Nephron (organoid): ENCODE measurements at regions not wholly inside any gene's neighbourhood (a gene's known extent, or its start where the extent isn't known, plus 50 kb on each side); places are given as distances from the start of the nearest gene placed in this dataset.

ENCODE experiments used
- H3K27ac Mint-ChIP-seq, 3 experiments: 2 replicates each; pipeline ENCODE4 v1.8.0; 2020; ENCODE audit warnings: mixed read lengths in 3 of 3, mild to moderate bottlenecking in 2 of 3, moderate library complexity in 1 of 3
- H3K27me3 Mint-ChIP-seq: 2 replicates; pipeline ENCODE4 v1.8.0; 2021; ENCODE audit warnings: low read depth, mild to moderate bottlenecking, moderate library complexity, mixed read lengths
- H3K36me3 Mint-ChIP-seq: 2 replicates; pipeline ENCODE4 v1.8.0; 2020; ENCODE audit warnings: low read depth, mixed read lengths
- H3K4me1 Mint-ChIP-seq: 2 replicates; pipeline ENCODE4 v1.8.0; 2020; ENCODE audit warnings: mixed read lengths
- H3K4me3 Mint-ChIP-seq, 3 experiments: 2 replicates each; pipeline ENCODE4 v1.8.0; 2020; ENCODE audit warnings: mild to moderate bottlenecking in 3 of 3, mixed read lengths in 3 of 3, moderate library complexity in 2 of 3
- H3K9me3 Mint-ChIP-seq: 2 replicates; pipeline ENCODE4 v1.8.0; 2020; ENCODE audit warnings: mixed read lengths
- TF ChIP-seq, protein P1 (sequence below), 3 experiments: fragments of 200-600 bp; sonication (generic); IDR thresholded peaks; one replicate each; pipeline ENCODE4 v1.5.0; 2021; ENCODE audit warnings: antibody characterized with exemption in 3 of 3; ENCODE audit not compliant: unreplicated experiment in 3 of 3

DNA sequence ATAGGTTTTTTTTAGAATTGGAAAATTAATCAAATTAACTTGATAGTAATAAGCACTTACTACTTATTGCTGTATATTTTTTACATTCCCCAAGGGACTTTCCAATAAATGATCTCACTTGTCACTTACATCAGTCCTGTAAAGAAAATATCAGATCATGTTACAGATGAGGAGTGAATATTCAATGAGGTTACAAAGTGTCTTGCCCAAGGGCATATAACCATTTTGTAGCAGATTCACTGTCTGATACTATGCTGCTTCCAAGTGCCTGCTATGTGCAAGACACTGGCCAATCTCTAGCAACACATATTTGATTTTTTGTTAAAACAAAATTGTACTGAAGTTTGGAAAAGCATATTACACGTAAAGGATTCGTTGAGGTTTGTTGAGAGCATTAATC, 1287.7 kb downstream of the FAM133A start:
- Mint-ChIP-seq H3K4me1 (no peaks in the 10 kb centered on the region), H3K9me3 (no peaks in the 10 kb centered on the region), H3K27ac (no peak overlapping the region), H3K4me3 (no peak overlapping the region), H3K27me3 (no peaks in the 10 kb centered on the region), H3K36me3 (no peaks in the 10 kb centered on the region)
- TF ChIP-seq, protein P1, sequence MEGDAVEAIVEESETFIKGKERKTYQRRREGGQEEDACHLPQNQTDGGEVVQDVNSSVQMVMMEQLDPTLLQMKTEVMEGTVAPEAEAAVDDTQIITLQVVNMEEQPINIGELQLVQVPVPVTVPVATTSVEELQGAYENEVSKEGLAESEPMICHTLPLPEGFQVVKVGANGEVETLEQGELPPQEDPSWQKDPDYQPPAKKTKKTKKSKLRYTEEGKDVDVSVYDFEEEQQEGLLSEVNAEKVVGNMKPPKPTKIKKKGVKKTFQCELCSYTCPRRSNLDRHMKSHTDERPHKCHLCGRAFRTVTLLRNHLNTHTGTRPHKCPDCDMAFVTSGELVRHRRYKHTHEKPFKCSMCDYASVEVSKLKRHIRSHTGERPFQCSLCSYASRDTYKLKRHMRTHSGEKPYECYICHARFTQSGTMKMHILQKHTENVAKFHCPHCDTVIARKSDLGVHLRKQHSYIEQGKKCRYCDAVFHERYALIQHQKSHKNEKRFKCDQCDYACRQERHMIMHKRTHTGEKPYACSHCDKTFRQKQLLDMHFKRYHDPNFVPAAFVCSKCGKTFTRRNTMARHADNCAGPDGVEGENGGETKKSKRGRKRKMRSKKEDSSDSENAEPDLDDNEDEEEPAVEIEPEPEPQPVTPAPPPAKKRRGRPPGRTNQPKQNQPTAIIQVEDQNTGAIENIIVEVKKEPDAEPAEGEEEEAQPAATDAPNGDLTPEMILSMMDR (IDR thresholded peaks at IDR 0.05; ENCODE audit: unreplicated experiment in 3 of 3): no peak

DNA sequence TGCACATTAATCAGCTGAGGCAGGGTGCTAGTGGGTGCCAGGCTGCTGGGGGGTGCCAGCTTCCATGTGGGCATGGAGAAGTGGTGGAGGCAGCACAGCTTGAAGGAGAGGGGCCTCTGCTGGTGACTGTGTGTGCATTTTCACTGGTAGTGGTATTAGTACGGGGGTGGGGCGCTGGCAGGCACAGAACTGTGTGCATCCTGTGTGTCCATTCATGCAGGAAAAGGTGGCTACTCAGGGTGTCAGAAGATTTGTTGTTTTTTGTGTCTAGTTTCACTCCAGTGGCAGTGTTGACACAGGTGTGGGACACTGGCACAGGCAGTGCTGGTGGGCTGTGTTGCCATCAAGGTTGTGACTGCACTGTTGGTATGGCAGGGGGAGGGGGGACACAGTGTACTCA, 1303.6 kb downstream of the FAM133A start:
- Mint-ChIP-seq H3K27ac (no peak overlapping the region), H3K27me3 (no peaks in the 10 kb centered on the region), H3K4me3 (no peak overlapping the region), H3K4me1 (no peaks in the 10 kb centered on the region), H3K9me3 (no peaks in the 10 kb centered on the region), H3K36me3 (no peaks in the 10 kb centered on the region)
- TF ChIP-seq, protein P1 (IDR thresholded peaks at IDR 0.05; ENCODE audit: unreplicated experiment in 3 of 3): no peak

DNA sequence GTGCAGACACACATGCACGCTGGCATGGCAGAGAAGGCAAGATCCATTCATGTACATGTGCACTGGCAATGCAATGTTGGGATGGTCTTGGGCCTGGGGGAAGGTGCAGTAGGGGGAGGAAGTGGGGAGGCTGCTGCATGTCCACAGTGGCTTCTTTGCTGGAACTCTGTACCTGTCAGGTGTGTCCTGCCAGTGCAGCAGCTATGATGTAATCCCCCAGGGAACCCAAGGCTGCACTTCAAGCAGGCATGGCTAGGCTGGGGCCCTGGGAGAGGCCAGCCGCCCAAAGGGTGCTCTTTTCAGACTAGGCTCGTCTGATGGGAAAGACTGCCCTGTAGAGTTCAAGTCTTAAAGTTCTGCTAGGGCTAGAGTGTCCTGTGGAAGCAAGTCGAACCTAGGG, 1304.0 kb downstream of the FAM133A start:
- Mint-ChIP-seq H3K27ac (no peak overlapping the region), H3K27me3 (no peaks in the 10 kb centered on the region), H3K9me3 (no peaks in the 10 kb centered on the region), H3K4me3 (no peak overlapping the region), H3K36me3 (no peaks in the 10 kb centered on the region), H3K4me1 (no peaks in the 10 kb centered on the region)
- TF ChIP-seq, protein P1 (IDR thresholded peaks at IDR 0.05; ENCODE audit: unreplicated experiment in 3 of 3): no peak
